ENCODE measurements at regions not wholly inside any gene's neighbourhood (a gene's known extent, or its start where the extent isn't known, plus 50 kb on each side); places are given as distances from the start of the nearest gene placed in this dataset.

DNA sequence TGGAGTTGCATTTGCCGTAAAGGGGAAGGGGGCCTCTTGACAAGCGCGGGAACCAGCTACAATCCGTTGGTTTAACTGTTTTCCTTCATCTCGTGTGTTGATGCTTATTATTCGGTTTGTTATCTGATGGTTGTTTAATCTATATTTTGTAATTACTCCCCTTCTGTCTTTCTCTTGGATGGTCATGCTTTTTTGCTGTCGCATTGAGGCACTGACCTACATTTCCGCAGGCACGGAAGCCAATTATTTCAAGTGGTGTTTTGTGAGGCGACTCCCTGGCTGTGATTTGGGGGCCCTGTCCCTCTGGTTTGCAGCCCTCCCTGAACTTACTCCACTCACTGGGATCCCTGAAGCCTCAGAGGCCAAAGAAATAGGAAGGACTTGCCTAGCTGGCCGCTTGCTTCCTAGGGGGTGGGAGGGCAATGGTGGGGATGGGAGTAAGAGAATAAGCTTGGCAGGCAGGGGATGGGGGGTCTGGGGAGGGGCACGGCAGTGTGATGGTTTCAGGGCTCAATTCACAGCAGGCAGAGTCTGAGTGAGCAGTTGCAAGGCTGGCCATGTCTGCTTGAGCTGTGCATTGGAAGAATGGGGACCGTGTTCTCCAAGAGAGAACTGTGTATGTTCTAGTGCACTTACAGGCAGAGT lies 165.8 kb upstream of the B3GAT1 start:
- CTCF ChIA-PET = no interaction called here
- TF ChIP-seq, protein P1, sequence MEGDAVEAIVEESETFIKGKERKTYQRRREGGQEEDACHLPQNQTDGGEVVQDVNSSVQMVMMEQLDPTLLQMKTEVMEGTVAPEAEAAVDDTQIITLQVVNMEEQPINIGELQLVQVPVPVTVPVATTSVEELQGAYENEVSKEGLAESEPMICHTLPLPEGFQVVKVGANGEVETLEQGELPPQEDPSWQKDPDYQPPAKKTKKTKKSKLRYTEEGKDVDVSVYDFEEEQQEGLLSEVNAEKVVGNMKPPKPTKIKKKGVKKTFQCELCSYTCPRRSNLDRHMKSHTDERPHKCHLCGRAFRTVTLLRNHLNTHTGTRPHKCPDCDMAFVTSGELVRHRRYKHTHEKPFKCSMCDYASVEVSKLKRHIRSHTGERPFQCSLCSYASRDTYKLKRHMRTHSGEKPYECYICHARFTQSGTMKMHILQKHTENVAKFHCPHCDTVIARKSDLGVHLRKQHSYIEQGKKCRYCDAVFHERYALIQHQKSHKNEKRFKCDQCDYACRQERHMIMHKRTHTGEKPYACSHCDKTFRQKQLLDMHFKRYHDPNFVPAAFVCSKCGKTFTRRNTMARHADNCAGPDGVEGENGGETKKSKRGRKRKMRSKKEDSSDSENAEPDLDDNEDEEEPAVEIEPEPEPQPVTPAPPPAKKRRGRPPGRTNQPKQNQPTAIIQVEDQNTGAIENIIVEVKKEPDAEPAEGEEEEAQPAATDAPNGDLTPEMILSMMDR (IDR thresholded peaks at IDR 0.05; ENCODE audit: control extremely low read depth, extremely low read depth, low read depth, missing control alignments) = no peak

DNA sequence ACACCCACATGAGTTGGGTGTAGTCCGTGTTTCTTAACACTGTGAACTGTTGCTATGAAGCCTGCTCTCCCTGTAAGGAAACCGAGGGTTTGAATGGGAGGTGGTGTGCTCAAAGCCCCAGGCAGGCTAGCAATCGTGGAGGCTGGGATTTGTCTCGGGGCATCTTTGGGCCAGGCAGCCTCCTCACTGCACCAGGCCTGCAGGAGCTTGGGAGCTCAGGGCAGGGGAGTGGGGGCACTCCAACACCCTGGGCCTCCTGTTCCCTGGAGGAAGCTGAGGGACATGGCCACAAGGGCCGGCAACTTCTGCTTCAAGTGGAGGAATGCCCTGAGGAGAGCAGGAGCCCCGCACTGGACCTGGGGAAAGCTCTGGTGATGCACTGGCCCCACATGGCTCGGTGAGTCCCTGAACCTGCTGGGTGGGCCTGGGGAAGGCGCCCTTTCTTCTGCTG lies 164.7 kb upstream of the B3GAT1 start:
- TF ChIP-seq, protein P1 (IDR thresholded peaks at IDR 0.05; ENCODE audit: control extremely low read depth, extremely low read depth, low read depth, missing control alignments) = no peak
- no peak for DNase-seq (ENCODE audit: extremely low spot score)
- CTCF ChIA-PET = interaction anchor here (1.4 kb wide), 1 partner anchor 9 kb away, joined by 3 read pairs; no protein-coding TSS in a partner anchor
- POLR2A ChIA-PET = no interaction called here

More for the DNA sequence above, 165.8 kb upstream of the B3GAT1 start:
- no peak for DNase-seq (ENCODE audit: extremely low spot score)
- POLR2A ChIA-PET = no interaction called here

DNA sequence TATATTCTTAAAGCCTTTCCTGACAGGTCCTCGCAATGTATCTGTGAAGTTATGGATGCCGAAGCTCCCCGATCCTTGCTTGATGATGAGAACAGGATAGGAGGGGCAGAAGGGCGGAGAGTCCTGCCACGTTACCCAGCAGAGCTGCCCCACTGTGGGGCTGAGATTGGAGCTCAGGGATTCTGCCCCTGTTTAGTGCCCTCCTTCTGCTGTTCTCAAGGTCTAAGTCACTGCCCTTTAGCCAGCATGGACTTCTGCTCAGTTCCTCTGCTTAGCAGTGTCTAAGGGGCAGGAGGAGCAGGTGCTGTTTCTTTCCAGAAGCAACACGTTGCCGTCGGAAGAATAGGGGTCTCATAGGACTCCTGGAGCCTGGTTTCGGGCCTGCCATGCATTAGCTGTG lies 164.2 kb upstream of the B3GAT1 start:
- POLR2A ChIA-PET = no interaction called here
- TF ChIP-seq, protein P1 (IDR thresholded peaks at IDR 0.05; ENCODE audit: control extremely low read depth, extremely low read depth, low read depth, missing control alignments) = no peak
- CTCF ChIA-PET = interaction anchor here (1.4 kb wide), 1 partner anchor 10 kb away, joined by 3 read pairs; no protein-coding TSS in a partner anchor
- no peak for DNase-seq (ENCODE audit: extremely low spot score)

DNA sequence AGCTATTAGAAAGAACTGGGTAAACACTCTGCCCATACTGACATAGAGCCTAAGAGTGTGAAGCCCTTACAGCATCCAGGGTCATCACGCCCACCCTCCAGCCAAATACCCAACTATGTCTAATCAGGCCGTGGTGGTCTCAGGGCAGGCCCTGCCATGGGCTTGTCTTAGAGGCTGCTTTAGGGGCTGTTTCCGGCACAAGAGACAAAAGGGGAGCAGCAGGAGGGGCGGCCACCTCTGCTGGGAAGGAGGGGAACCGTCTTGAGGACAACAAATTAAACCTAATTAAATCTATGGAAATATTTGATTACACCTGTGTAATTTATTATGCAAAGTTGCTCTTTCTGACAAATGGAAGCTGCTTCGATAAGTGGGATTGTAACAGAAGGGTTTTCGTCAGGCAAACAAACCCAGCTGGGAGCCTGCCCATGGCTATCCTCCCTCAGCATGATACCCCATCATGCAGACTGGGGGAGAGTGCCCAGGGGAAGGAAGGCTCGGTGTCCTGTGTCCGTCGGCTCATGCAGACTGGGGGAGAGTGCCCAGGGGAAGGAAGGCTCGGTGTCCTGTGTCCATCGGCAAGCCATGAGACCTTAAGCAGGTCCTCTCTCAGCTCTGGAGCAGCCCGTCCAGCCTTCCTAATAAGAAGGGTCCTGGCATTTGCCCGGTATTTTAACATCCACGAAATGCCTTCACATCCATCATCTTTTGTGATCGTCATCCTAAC lies 163.6 kb upstream of the B3GAT1 start:
- ChIA-PET POLR2A (no interaction called here), CTCF (interaction anchor here (1.4 kb wide), 1 partner anchor 10 kb away, joined by 3 read pairs; no protein-coding TSS in a partner anchor)
- TF ChIP-seq, protein P1 (IDR thresholded peaks at IDR 0.05; ENCODE audit: control extremely low read depth, extremely low read depth, low read depth, missing control alignments) = no peak
- DNase-seq (ENCODE audit: extremely low spot score) = no peak

DNA sequence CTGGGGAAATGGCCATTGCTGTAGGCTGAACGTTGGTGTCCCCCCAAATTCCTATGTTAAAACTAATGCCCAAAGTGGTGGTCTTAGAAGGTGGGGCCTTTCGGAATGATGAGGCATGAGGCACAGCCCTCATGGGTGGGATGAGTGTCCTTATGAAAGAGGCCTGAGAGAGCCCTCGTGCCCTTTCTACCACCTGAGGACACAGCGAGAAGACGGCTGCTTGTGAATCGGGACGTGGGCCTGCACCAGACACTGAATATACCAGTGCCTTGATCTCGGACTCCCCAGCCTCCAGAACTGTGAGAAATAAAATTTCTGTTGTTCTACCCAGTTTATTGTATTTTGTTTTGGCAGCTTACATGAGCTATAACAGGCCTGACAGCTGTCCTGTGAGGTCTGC lies 162.9 kb upstream of the B3GAT1 start:
- POLR2A ChIA-PET = no interaction called here
- DNase-seq (ENCODE audit: extremely low spot score) = no peak
- CTCF ChIA-PET = no interaction called here
- TF ChIP-seq, protein P1 (IDR thresholded peaks at IDR 0.05; ENCODE audit: control extremely low read depth, extremely low read depth, low read depth, missing control alignments) = no peak

DNA sequence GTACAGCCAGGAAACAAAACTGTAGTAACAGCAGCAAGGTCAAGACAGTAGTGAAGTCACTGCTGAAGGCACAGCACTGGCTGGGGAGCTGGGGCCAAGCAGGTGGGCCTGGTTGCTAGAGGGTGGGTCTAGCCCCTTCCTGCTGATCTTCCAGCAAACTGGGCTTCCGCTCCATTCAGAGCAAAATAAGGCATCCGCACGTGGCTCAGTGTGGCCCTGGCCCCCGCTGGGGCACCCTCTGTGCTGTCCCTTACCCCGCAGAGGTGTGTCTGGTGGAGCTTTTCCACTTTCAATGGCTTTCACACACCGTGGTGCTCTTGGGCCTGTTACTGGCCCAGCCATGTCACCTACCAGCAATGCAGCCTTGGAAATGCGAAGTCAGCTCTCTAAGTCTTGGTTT lies 162.4 kb upstream of the B3GAT1 start:
- CTCF ChIA-PET = no interaction called here
- DNase-seq (ENCODE audit: extremely low spot score) = no peak
- POLR2A ChIA-PET = no interaction called here
- TF ChIP-seq, protein P1 (IDR thresholded peaks at IDR 0.05; ENCODE audit: control extremely low read depth, extremely low read depth, low read depth, missing control alignments) = no peak

All from GM10248 (cell line).